ENCODE measurements at regions not wholly inside any gene's neighbourhood (a gene's known extent, or its start where the extent isn't known, plus 50 kb on each side); places are given as distances from the start of the nearest gene placed in this dataset.
"Not testable (repeated sequence)": the region's sequence is repeated elsewhere in the genome, so short reads cannot be mapped to it uniquely, and the experiment has no call there.

- ChIA-PET POLR2A (ENCODE audit: low non-redundant PET) (no interaction called here), CTCF (no interaction called here)
- H3K27me3 ChIP-seq (replicated peaks; ENCODE audit: insufficient read depth, low read depth, low read length, poor library complexity): peaks cover 93% of the 10 kb centered on the region
- no TSS peak for BruUV-seq (replicated peaks)
- no peaks in the 10 kb centered on the region for H3K4me1 ChIP-seq (ENCODE audit: insufficient read depth, low read length, poor library complexity, severe bottlenecking)
- no peak overlapping the region for H3K4me3 ChIP-seq (ENCODE audit: low read depth, low read length, poor library complexity, severe bottlenecking)
- no peaks in the 10 kb centered on the region for H3K36me3 ChIP-seq (ENCODE audit: insufficient read depth, low read length, poor library complexity, severe bottlenecking)
- intact Hi-C loops (cut with micrococcal nuclease; ENCODE audit: unreplicated experiment): no loop called here
- TF ChIP-seq EZH2 (IDR thresholded peaks at IDR 0.05; ENCODE audit: borderline replicate concordance, low read depth, low read length, poor library complexity, severe bottlenecking): no peak
- no peak for TF ChIP-seq CTCF (conservative IDR thresholded peaks at IDR 0.05; ENCODE audit: low read depth, low read length)
- no peak for DNase-seq (ENCODE audit: low spot score)
- no peaks in the 10 kb centered on the region for H3K9me3 ChIP-seq (ENCODE audit: low read depth, low read length, poor library complexity, severe bottlenecking)
- no peak overlapping the region for H3K27ac ChIP-seq (ENCODE audit: low read depth, low read length, poor library complexity, severe bottlenecking)
Observed at GRCh38 chr21:32962268-32962667, 63.5 kb upstream of the OLIG2 start.

GRCh38 chr21:32965129-32965680 lies 60.5 kb upstream of the OLIG2 start:
- no peak overlapping the region for H3K4me3 ChIP-seq (ENCODE audit: low read depth, low read length, poor library complexity, severe bottlenecking)
- no peaks in the 10 kb centered on the region for H3K4me1 ChIP-seq (ENCODE audit: insufficient read depth, low read length, poor library complexity, severe bottlenecking)
- H3K9me3 ChIP-seq (ENCODE audit: low read depth, low read length, poor library complexity, severe bottlenecking): no peaks in the 10 kb centered on the region
- H3K27ac ChIP-seq (ENCODE audit: low read depth, low read length, poor library complexity, severe bottlenecking): no peak overlapping the region
- no peak for DNase-seq (ENCODE audit: low spot score)
- TF ChIP-seq CTCF (conservative IDR thresholded peaks at IDR 0.05; ENCODE audit: low read depth, low read length): no peak
- TF ChIP-seq EZH2 (IDR thresholded peaks at IDR 0.05; ENCODE audit: borderline replicate concordance, low read depth, low read length, poor library complexity, severe bottlenecking): no peak
- BruUV-seq (replicated peaks): no TSS peak
- no peaks in the 10 kb centered on the region for H3K36me3 ChIP-seq (ENCODE audit: insufficient read depth, low read length, poor library complexity, severe bottlenecking)
- CTCF ChIA-PET: no interaction called here
- POLR2A ChIA-PET (ENCODE audit: low non-redundant PET): no interaction called here
- peaks cover 67% of the 10 kb centered on the region for H3K27me3 ChIP-seq (replicated peaks; ENCODE audit: insufficient read depth, low read depth, low read length, poor library complexity)
- intact Hi-C loops (cut with micrococcal nuclease; ENCODE audit: unreplicated experiment): no loop called here

GRCh38 chr21:32966120-32966519 lies 59.6 kb upstream of the OLIG2 start:
- ChIA-PET POLR2A (ENCODE audit: low non-redundant PET) (no interaction called here), CTCF (no interaction called here)
- no peaks in the 10 kb centered on the region for H3K36me3 ChIP-seq (ENCODE audit: insufficient read depth, low read length, poor library complexity, severe bottlenecking)
- no peak for DNase-seq (ENCODE audit: low spot score)
- peaks cover 62% of the 10 kb centered on the region for H3K27me3 ChIP-seq (replicated peaks; ENCODE audit: insufficient read depth, low read depth, low read length, poor library complexity)
- BruUV-seq (replicated peaks): no TSS peak
- no peak for TF ChIP-seq CTCF (conservative IDR thresholded peaks at IDR 0.05; ENCODE audit: low read depth, low read length)
- no peak for TF ChIP-seq EZH2 (IDR thresholded peaks at IDR 0.05; ENCODE audit: borderline replicate concordance, low read depth, low read length, poor library complexity, severe bottlenecking)
- no peak overlapping the region for H3K27ac ChIP-seq (ENCODE audit: low read depth, low read length, poor library complexity, severe bottlenecking)
- H3K4me1 ChIP-seq (ENCODE audit: insufficient read depth, low read length, poor library complexity, severe bottlenecking): no peaks in the 10 kb centered on the region
- no peak overlapping the region for H3K4me3 ChIP-seq (ENCODE audit: low read depth, low read length, poor library complexity, severe bottlenecking)
- intact Hi-C loops (cut with micrococcal nuclease; ENCODE audit: unreplicated experiment): no loop called here
- H3K9me3 ChIP-seq (ENCODE audit: low read depth, low read length, poor library complexity, severe bottlenecking): no peaks in the 10 kb centered on the region

GRCh38 chr21:32968103-32968502 lies 57.6 kb upstream of the OLIG2 start:
- DNase-seq (ENCODE audit: low spot score); intact Hi-C loops (cut with micrococcal nuclease; ENCODE audit: unreplicated experiment): not testable (repeated sequence)

More at GRCh38 chr21:32968103-32968502, 57.6 kb upstream of the OLIG2 start:
- H3K9me3 ChIP-seq (ENCODE audit: low read depth, low read length, poor library complexity, severe bottlenecking); BruUV-seq (replicated peaks); H3K4me1 ChIP-seq (ENCODE audit: insufficient read depth, low read length, poor library complexity, severe bottlenecking); H3K36me3 ChIP-seq (ENCODE audit: insufficient read depth, low read length, poor library complexity, severe bottlenecking); CTCF ChIA-PET; H3K4me3 ChIP-seq (ENCODE audit: low read depth, low read length, poor library complexity, severe bottlenecking); H3K27ac ChIP-seq (ENCODE audit: low read depth, low read length, poor library complexity, severe bottlenecking): not testable (repeated sequence)
- POLR2A ChIA-PET (ENCODE audit: low non-redundant PET): interaction anchor here (0.7 kb wide), 1 partner anchor 61 kb away, joined by 4 read pairs; no protein-coding TSS in a partner anchor
- H3K27me3 ChIP-seq (replicated peaks; ENCODE audit: insufficient read depth, low read depth, low read length, poor library complexity): peaks cover 61% of the 10 kb centered on the region

All from A673 (cell line).